H1 (cell line): ENCODE measurements at regions not wholly inside any gene's neighbourhood (a gene's known extent, or its start where the extent isn't known, plus 50 kb on each side); places are given as distances from the start of the nearest gene placed in this dataset.

Source experiments
- EP300 ChIP-seq, 2 experiments: IDR thresholded peaks; 1 replicate in 1 of 2; 2 replicates in 1 of 2; pipeline ENCODE4 v1.6.1; 2011 to 2012; ENCODE audit warnings: low read depth in 2 of 2, low read length in 2 of 2, mild to moderate bottlenecking in 2 of 2, borderline replicate concordance in 1 of 2, inconsistent platforms in 1 of 2, moderate library complexity in 1 of 2
- NANOG ChIP-seq: IDR thresholded peaks from 2 replicates; pipeline ENCODE4 v1.6.1; 2011; ENCODE audit warnings: low read length, low read depth, mild to moderate bottlenecking, inconsistent platforms; ENCODE audit not compliant: insufficient read depth, poor library complexity, severe bottlenecking
- POLR2A ChIP-seq, 2 experiments: IDR thresholded peaks; 1 replicate in 1 of 2; 2 replicates in 1 of 2; pipeline ENCODE4 v1.6.1; 2011; ENCODE audit warnings: low read depth in 2 of 2, low read length in 2 of 2, mild to moderate bottlenecking in 2 of 2; ENCODE audit errors: control extremely low read depth in 1 of 2
- POLR2AphosphoS5 ChIP-seq: IDR thresholded peaks from 2 replicates; pipeline ENCODE4 v1.6.1; 2011; ENCODE audit warnings: low read depth, low read length
- SIN3A ChIP-seq, 2 experiments: IDR thresholded peaks in 1 of 2; conservative IDR thresholded peaks in 1 of 2; 2 replicates each; pipeline ENCODE4 v1.6.1; 2011 to 2012; ENCODE audit warnings: low read length in 2 of 2, improper control_type of control experiment in 1 of 2, low read depth in 1 of 2, mild to moderate bottlenecking in 1 of 2
- TCF12 ChIP-seq: IDR thresholded peaks from 2 replicates; pipeline ENCODE4 v1.6.1; 2011; ENCODE audit warnings: low read depth, mild to moderate bottlenecking, low read length

DNA sequence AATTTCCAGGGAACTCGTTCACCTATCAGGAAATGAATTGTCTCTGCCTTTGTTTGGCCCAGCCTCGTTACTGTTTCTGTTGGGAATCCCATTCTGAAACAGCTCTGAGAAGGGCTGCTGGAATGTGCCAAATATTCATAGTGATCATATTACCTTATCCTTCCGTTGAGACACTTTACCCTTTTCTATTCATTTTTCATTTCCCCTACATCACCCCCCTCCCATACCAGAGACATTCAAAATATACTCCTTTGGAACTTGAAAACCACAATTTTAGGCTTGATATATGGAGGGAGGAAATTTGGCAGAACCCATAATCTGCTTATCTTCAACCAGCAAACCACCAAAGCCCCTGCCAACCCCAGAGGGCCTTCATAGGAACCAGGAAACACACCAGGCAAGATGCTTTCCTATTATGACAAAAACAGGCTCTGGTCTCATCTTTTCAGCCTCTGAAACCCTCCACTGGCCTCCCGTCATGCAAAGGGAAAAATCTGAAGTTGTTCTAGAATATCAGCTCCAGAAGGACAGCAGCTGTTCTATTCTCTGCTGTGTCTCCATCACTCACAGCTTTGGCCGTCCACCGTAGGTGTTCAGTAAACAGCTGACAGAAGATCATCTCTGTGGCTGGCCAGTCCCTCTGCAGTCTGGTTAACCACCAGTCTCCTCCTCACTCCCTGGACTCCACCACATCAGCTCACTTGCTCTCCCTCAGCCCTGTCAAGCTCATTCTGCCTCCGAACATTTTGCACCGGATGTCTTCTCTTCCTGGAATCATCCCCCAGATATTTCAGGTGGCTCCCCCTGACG is 217.2 kb upstream of the WWC1 start (continued):
- TF ChIP-seq EP300 (IDR thresholded peaks at IDR 0.05; ENCODE audit: borderline replicate concordance in 1 of 2, low read depth in 2 of 2, low read length in 2 of 2) = no peak
- no peak for TF ChIP-seq TCF12
- no peak for TF ChIP-seq POLR2AphosphoS5
- TF ChIP-seq NANOG = no peak
- TF ChIP-seq POLR2A (IDR thresholded peaks at IDR 0.05; ENCODE audit: control extremely low read depth in 1 of 2, low read depth in 2 of 2, low read length in 2 of 2) = no peak
- no peak for TF ChIP-seq SIN3A (conservative IDR thresholded peaks at IDR 0.05 in 1 of 2, IDR thresholded peaks at IDR 0.05 in 1 of 2; ENCODE audit: low read depth in 1 of 2, low read length in 2 of 2)
